ENCODE measurements at regions not wholly inside any gene's neighbourhood (a gene's known extent, or its start where the extent isn't known, plus 50 kb on each side); places are given as distances from the start of the nearest gene placed in this dataset.

- no peaks in the 10 kb centered on the region for H3K27me3 ChIP-seq (replicated peaks)
- H3K27ac ChIP-seq, result no peak overlapping the region
- no peak overlapping the region for H3K4me3 ChIP-seq (ENCODE audit: low read depth, low read length)
- H3K36me3 ChIP-seq (replicated peaks), result no peaks in the 10 kb centered on the region
- DNase-seq, result no peak
- in situ Hi-C loops (cut with HindIII; ENCODE audit: low pct_ligation_motif_present, low sequenced_read_pairs), result no loop called here
- TF ChIP-seq CTCF (IDR thresholded peaks at IDR 0.05; ENCODE audit: low read depth, low read length, missing control alignments), result no peak
These were observed 69.3 kb upstream of the FSCB start for GRCh38 chr14:44576356-44576755.

GRCh38 chr14:44567997-44568396 lies 60.9 kb upstream of the FSCB start:
- no peak for DNase-seq
- TF ChIP-seq CTCF (IDR thresholded peaks at IDR 0.05; ENCODE audit: low read depth, low read length, missing control alignments), result no peak
- H3K36me3 ChIP-seq (replicated peaks), result no peaks in the 10 kb centered on the region
- no peak overlapping the region for H3K4me3 ChIP-seq (ENCODE audit: low read depth, low read length)
- H3K27me3 ChIP-seq (replicated peaks), result no peaks in the 10 kb centered on the region
- in situ Hi-C loops (cut with HindIII; ENCODE audit: low pct_ligation_motif_present, low sequenced_read_pairs), result no loop called here
- H3K27ac ChIP-seq, result no peak overlapping the region

- H3K27ac ChIP-seq, result no peak overlapping the region
- no peaks in the 10 kb centered on the region for H3K36me3 ChIP-seq (replicated peaks)
- no peak for TF ChIP-seq CTCF (IDR thresholded peaks at IDR 0.05; ENCODE audit: low read depth, low read length, missing control alignments)
- in situ Hi-C loops (cut with HindIII; ENCODE audit: low pct_ligation_motif_present, low sequenced_read_pairs), result no loop called here
- no peak overlapping the region for H3K4me3 ChIP-seq (ENCODE audit: low read depth, low read length)
- no peaks in the 10 kb centered on the region for H3K27me3 ChIP-seq (replicated peaks)
- DNase-seq, result no peak
These were observed 58.9 kb upstream of the FSCB start for GRCh38 chr14:44565968-44566367.

- no peak overlapping the region for H3K4me3 ChIP-seq (ENCODE audit: low read depth, low read length)
- no peak for DNase-seq
- no peak overlapping the region for H3K27ac ChIP-seq
These were observed 57.8 kb upstream of the FSCB start for GRCh38 chr14:44564908-44565307.

More at GRCh38 chr14:44564908-44565307, 57.8 kb upstream of the FSCB start:
- no peaks in the 10 kb centered on the region for H3K27me3 ChIP-seq (replicated peaks)
- in situ Hi-C loops (cut with HindIII; ENCODE audit: low pct_ligation_motif_present, low sequenced_read_pairs), result no loop called here
- TF ChIP-seq CTCF (IDR thresholded peaks at IDR 0.05; ENCODE audit: low read depth, low read length, missing control alignments), result no peak
- no peaks in the 10 kb centered on the region for H3K36me3 ChIP-seq (replicated peaks)

All from brain microvascular endothelial cell (primary cell).